ENCODE measurements at regions not wholly inside any gene's neighbourhood (a gene's known extent, or its start where the extent isn't known, plus 50 kb on each side); places are given as distances from the start of the nearest gene placed in this dataset.

DNA sequence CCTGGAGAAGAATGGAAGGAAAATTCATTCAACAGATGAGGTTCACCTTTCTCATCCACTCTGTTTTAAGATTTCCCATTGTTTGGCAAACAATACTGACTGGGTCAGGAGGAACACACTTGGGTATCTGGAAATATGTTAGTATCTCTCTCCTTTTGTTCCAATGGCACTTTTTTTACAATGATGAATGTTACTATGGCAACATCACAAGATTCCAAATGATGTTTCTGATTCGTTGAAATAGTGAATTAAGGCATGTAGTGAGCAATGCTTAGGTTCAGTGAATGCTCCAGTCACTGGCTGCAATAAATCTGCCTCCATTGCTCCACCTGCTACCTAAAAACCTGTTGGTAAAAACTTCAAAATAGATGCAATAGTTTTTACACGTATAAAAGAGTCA is 392.8 kb downstream of the DNAH5 start:
- TF ChIP-seq POLR2AphosphoS5 (IDR thresholded peaks at IDR 0.05; ENCODE audit: low read depth) (no peak), CTCF (IDR thresholded peaks at IDR 0.05; ENCODE audit: insufficient read depth, low read length) (no peak), GABPA (IDR thresholded peaks at IDR 0.05; ENCODE audit: low read depth) (no peak)
